Activated naive CD8-positive, alpha-beta T cell (primary cell): ENCODE measurements at regions not wholly inside any gene's neighbourhood (a gene's known extent, or its start where the extent isn't known, plus 50 kb on each side); places are given as distances from the start of the nearest gene placed in this dataset.
"Not testable (repeated sequence)": the region's sequence is repeated elsewhere in the genome, so short reads cannot be mapped to it uniquely, and the experiment has no call there.

Experiments
- H3K27ac Mint-ChIP-seq: one replicate; pipeline ENCODE4 v1.8.0; 2021; ENCODE audit warnings: mixed read lengths
- H3K27me3 Mint-ChIP-seq: one replicate; pipeline ENCODE4 v1.8.0; 2021; ENCODE audit warnings: mixed read lengths
- H3K36me3 Mint-ChIP-seq: one replicate; pipeline ENCODE4 v1.8.0; 2021; ENCODE audit warnings: mixed read lengths
- H3K4me1 Mint-ChIP-seq: one replicate; pipeline ENCODE4 v1.8.0; 2021; ENCODE audit warnings: low read depth, mixed read lengths
- H3K4me3 Mint-ChIP-seq: one replicate; pipeline ENCODE4 v1.8.0; 2021; ENCODE audit warnings: mild to moderate bottlenecking, mixed read lengths
- H3K9me3 Mint-ChIP-seq: one replicate; pipeline ENCODE4 v1.8.0; 2021; ENCODE audit warnings: low read depth, mixed read lengths

DNA sequence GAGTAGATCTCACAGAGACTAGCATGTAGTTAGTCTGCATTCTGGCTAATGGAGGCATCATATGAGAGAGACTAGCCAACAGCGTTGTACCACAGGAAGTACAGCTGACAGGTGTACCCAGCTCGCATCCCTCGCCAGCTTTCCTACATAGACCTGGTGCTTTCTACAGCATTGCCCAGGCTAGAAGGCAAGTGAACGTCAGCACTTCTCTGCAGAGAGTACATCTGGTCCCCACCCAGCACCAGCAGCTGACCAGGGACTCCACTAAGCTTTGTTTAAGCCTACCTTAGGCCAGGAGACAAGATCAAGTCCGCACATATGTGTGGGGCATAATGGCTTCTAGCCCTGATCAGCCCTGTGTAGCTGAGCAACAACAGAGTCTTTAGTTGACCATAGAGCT, 1692.9 kb downstream of the SPATA31A7 start:
- peaks cover 34% of the 10 kb centered on the region for H3K27me3 Mint-ChIP-seq
- not testable (repeated sequence) for H3K4me1 Mint-ChIP-seq, H3K27ac Mint-ChIP-seq, H3K9me3 Mint-ChIP-seq, H3K4me3 Mint-ChIP-seq, H3K36me3 Mint-ChIP-seq

DNA sequence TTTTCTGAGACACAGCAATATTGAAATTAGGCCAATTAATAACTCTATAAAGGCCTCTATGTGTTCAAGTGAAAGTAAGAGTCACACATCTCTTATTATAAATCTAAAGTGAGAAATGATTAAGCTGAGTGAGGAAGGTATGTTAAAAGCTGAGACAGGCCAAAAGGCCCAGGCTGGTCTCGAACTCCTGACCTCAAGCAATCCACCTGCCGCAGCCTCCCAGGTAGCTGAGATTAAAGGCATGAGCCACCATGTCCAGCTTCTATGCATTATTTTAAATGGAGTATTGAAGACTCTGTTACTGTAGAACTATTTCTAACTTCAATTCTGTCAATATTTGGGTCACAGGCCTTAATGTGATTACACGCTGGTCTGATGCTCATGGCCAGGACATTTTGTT, 1706.9 kb downstream of the SPATA31A7 start:
- not testable (repeated sequence) for H3K27ac Mint-ChIP-seq, H3K36me3 Mint-ChIP-seq, H3K27me3 Mint-ChIP-seq, H3K4me1 Mint-ChIP-seq, H3K4me3 Mint-ChIP-seq, H3K9me3 Mint-ChIP-seq

DNA sequence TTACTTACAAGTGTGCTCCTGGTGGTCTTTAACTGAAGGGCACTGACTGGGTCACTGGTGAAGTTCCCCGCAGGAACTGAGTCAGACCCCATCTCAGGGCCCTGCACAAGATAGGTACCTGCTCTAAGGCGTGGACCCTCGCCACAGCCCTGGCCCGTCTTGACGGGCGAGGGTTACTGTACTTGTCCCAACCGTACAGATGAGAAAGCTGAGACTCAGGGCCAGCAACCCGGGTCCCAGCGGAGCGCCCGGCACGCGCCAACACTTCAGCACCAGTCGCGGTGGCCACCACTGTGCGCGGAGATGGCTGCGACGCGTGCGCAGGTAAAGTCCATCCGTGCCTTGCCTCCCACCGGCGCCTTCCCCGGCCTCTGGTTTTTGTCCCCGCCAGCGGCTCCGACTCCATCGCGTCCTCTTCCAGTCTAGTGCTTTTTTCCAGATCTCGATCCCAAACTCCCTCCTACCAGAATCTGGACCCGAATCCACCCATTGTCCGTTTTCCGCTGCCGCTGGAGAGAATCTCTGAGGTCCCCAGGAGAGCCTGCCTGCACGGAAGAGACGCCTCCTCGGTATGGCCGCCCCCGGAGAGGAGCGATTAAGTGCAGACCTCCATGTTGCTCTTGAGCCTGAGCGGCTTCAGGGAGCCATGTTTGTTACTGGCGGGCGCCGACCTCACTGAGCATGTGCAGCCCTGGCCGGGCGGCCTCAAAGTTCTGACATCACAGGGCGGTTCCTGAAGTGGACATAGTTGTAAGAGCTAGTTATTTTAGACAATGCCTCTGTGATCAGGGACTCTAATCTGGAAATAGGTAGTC, 1707.8 kb downstream of the SPATA31A7 start:
- H3K27ac Mint-ChIP-seq, H3K4me1 Mint-ChIP-seq, H3K27me3 Mint-ChIP-seq, H3K36me3 Mint-ChIP-seq, H3K9me3 Mint-ChIP-seq: not testable (repeated sequence)
- peak overlapping the region; percentile 47 for H3K4me3 Mint-ChIP-seq

DNA sequence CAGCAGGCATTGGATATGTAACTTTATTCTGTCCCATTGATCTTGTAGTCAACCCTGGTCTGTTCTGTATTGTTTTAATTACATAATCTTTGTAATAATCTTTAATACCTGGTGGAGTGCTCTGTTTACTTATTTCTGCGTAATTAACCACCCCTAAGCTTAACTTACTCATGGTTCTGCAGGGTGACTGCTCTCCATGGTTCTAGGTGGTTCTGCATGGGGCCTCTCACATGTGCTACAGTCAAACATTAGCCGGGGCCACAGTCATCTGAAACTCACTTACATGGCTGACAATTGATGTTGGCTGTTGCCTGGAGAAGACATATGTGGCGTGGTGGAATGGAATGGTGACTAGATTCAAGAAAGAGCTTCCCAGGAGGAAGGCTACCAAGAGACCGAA, 1709.8 kb downstream of the SPATA31A7 start:
- H3K27ac Mint-ChIP-seq, H3K36me3 Mint-ChIP-seq, H3K4me3 Mint-ChIP-seq, H3K27me3 Mint-ChIP-seq, H3K9me3 Mint-ChIP-seq, H3K4me1 Mint-ChIP-seq: not testable (repeated sequence)

DNA sequence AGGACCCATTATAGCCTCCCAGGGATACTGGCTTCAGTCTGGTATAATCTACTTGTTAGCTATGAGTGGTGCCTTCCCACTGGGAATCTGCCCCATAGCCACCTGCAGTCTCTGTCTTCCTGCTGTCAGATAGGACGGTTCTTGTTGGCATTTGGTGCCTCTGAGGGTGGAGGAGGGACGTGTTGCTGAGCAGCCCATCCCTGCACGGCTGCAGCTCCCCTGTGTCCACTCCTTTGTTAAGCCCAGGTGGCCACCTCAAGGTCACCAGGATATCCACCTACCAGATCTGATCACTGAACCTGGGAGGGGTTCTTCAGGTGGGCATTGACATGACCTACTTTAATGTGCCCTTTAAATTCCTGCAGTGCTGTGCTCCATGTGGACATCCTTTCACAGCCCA, 1714.2 kb downstream of the SPATA31A7 start:
- H3K4me3 Mint-ChIP-seq, H3K4me1 Mint-ChIP-seq, H3K27me3 Mint-ChIP-seq, H3K27ac Mint-ChIP-seq, H3K36me3 Mint-ChIP-seq, H3K9me3 Mint-ChIP-seq: not testable (repeated sequence)

DNA sequence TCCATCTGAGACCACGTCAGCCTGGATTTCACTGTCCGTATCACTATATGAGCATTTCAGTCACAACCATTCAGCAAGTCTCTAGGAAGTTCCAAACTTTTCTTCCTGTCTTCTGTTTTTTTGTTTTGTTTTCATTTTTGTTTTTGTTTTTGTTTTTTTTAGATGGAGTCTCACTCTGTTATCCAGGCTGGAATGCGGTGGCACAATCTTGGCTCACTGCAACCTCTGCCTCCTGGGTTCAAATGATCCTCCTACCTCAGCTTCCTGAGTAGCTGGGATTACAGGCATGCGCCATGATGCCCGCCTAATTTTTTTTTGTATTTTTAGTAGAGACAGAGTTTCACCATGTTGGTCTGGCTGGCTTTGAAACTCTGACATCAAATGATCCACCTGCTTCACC, 1715.9 kb downstream of the SPATA31A7 start:
- H3K4me3 Mint-ChIP-seq, H3K27ac Mint-ChIP-seq, H3K36me3 Mint-ChIP-seq, H3K9me3 Mint-ChIP-seq, H3K4me1 Mint-ChIP-seq, H3K27me3 Mint-ChIP-seq: not testable (repeated sequence)

DNA sequence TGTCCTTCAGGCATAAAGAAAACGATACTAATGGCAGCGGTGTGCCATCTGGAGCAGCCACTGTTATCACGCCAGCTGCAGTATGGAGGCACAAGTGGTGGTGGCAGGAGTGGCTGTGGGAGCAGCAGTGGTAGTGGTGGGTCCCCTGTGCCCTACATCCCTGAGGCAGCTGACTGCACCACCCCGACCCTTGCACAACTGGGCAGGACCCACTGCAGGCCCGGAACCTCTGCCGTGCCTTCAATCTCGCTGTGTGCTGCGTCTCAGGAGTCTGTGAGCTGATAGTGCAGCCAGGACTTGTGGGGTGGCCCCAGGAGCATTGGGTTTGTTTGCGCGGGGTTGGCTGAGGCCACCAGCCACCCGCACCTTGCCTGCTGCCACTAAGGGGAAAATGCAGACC, 1718.0 kb downstream of the SPATA31A7 start:
- not testable (repeated sequence) for H3K36me3 Mint-ChIP-seq, H3K9me3 Mint-ChIP-seq, H3K4me3 Mint-ChIP-seq, H3K4me1 Mint-ChIP-seq, H3K27me3 Mint-ChIP-seq, H3K27ac Mint-ChIP-seq

DNA sequence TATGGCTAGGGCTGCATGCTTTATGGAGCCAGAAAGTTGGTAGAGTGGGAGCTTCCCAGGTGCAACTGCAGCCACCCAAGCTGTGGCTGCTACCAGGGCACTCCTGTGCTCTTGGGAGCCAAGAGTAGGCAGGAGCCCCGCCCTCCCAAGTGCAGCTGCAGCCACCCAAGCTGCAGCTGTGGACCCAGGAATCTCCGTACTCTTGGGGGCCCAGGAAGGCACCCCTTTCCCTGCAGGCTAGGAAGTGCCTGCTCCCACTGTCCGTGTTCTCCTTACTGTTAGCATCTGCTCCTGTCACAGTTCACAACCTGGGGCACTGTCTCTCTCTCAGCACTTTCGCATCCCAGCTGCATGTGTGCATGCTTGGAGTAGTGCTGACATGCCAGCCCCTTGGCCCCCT, 1718.4 kb downstream of the SPATA31A7 start:
- H3K4me3 Mint-ChIP-seq, H3K4me1 Mint-ChIP-seq, H3K36me3 Mint-ChIP-seq, H3K27ac Mint-ChIP-seq, H3K27me3 Mint-ChIP-seq, H3K9me3 Mint-ChIP-seq: not testable (repeated sequence)

DNA sequence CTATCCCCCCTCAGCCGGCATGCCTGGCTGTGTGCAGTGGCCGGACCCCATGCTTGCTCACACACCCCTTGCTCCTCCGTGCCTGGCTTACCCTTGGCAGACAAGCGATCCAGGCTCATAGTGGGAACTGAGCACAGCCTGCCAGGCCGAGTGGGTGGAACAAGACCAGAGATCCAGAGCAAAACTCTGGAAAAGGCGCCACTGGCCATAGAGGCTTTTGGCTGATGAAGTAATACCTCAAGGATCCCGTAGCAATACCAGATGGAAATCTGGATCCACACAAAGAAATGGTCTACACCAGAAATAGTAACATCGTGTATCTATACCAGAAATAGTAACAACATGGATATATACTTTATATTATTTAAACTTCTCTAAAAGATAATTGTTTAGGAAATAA, 1719.6 kb downstream of the SPATA31A7 start:
- H3K27me3 Mint-ChIP-seq, H3K4me1 Mint-ChIP-seq, H3K9me3 Mint-ChIP-seq, H3K4me3 Mint-ChIP-seq, H3K27ac Mint-ChIP-seq, H3K36me3 Mint-ChIP-seq: not testable (repeated sequence)

DNA sequence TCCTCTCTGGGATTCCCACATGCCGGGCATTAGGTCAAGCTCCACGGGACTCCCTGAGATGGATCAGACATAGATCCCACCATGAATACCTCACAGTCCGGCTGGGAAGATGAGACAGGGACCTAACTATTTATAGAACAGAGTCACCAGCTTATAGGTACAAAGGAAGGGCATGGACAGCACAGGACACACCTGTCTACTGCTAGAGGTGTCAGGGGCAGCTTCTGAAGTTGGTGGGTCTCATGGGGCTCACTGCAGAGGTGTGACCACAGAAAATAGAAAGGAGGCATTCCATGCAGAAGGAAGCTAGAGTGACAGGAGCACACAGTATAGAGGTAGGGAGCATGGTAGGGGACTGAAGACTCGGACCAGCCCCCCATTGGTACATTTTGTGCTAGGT, 1722.4 kb downstream of the SPATA31A7 start:
- not testable (repeated sequence) for H3K9me3 Mint-ChIP-seq, H3K27ac Mint-ChIP-seq, H3K4me1 Mint-ChIP-seq, H3K4me3 Mint-ChIP-seq, H3K36me3 Mint-ChIP-seq, H3K27me3 Mint-ChIP-seq

DNA sequence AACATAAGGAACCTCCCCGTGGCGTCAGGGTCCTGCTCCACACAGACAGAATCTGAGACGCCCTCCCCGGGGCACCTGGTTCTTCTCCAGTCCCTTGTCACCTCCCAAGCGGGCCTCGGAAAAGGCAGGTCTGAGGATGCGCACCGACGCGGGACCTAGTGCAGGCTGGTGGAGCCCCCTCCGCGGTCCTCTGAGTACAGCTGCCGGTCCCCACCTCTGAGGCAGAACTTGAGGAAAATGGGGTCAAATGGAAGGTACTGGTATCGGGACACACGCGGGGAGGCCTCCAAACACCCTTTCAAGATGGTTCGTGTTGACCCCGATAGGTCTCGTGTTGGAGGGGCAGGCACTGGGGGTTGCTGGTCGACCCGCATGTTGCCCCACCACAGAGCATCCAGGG, 1725.3 kb downstream of the SPATA31A7 start:
- not testable (repeated sequence) for H3K27me3 Mint-ChIP-seq, H3K4me1 Mint-ChIP-seq, H3K9me3 Mint-ChIP-seq, H3K4me3 Mint-ChIP-seq, H3K36me3 Mint-ChIP-seq, H3K27ac Mint-ChIP-seq

DNA sequence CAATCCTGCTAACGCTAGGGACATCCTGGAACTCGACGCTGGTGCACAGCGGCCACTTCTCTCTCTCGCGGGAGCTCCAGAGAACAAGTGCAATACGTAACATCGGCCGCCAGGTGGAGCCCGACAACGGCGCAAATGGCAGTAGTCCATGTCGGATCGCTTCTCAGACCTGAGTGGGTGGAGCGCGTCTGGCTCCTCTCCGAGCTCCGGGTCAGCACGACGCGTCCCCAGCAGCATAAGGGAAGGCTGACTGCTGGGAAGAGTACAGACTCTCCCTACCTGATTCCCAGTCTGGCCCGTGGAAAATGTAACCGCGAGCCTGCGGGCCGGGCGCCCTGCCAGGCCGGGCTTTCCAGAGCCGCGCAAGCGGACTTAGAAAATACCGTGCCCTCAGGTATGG, 1725.8 kb downstream of the SPATA31A7 start:
- H3K27ac Mint-ChIP-seq, H3K36me3 Mint-ChIP-seq, H3K4me1 Mint-ChIP-seq, H3K4me3 Mint-ChIP-seq, H3K27me3 Mint-ChIP-seq, H3K9me3 Mint-ChIP-seq: not testable (repeated sequence)

DNA sequence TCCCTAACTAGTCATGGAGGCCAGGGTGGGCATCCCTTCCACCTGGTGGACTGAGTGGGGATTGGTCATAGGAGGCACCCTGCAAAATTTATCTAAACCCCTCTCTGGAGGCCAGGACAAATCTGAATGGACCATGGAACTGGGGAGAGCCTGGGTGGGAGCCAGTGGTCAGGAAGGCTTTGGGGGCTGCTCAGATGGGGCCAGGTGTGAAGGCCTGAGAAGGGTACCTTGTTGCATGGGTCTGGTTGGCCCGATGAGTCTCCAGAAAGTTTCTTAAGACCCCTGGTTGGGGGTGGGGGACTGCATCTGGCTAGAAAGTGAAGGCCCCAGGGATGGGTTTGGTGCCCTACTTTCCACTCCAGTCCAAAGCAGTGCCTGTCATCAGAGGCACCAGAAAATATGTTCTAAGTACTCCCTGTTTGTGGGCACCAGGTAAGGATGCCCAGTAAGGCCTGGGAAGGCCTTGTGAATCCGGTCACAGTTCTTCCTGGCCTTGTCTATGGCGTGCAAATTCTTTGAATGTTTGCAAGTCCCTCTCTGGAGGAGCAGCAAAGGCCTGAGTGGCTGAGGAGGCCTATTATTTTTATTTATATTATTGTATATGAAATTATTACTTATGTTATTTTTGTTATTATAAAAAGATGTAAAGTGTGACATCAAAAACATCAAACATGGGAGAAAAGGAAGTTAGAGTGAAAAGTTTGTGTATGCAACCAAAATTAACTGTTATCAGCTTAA, 1729.0 kb downstream of the SPATA31A7 start:
- not testable (repeated sequence) for H3K27ac Mint-ChIP-seq, H3K4me1 Mint-ChIP-seq, H3K4me3 Mint-ChIP-seq, H3K36me3 Mint-ChIP-seq, H3K9me3 Mint-ChIP-seq, H3K27me3 Mint-ChIP-seq

DNA sequence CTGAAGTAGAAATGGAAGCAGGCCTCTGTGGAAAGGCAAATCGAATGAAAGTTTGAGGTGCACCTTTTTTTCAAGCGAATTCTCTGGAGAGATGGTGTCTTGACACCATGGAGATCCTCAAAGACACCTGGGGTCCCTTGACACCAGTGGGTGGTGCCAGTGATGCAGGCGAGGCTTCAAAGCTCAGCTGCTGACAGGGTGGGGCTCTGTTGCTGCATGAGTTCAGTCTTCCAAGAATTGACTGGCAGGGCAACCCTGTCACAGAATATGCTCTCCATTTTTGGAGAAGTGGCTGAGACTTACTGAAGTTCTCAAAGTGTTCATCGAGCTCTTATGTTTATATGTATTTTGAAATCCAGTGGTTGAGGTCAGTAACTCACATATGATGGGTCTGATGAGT, 1741.6 kb downstream of the SPATA31A7 start:
- H3K9me3 Mint-ChIP-seq, H3K4me3 Mint-ChIP-seq, H3K36me3 Mint-ChIP-seq, H3K27me3 Mint-ChIP-seq, H3K27ac Mint-ChIP-seq, H3K4me1 Mint-ChIP-seq: not testable (repeated sequence)

DNA sequence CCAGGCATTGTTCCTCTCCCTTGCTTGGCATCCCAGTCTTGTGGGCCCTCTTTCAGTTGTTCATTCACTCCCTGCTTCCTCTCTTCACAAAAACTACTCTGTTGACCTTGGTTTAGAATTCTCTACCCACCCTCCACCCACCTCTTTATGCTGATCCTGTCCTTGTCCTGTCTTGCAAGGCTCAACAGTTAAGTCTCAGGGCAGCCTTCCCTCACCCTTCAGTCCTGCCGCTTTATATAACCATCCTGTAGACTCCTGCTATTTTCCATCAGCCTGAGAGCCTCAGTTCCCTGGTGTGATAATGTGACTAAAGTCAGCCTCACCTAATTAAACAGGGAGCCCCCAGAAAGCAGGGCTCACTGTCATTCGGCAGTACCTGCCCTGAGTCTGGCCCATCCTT, 1763.0 kb downstream of the SPATA31A7 start:
- not testable (repeated sequence) for H3K27me3 Mint-ChIP-seq, H3K4me1 Mint-ChIP-seq, H3K27ac Mint-ChIP-seq, H3K9me3 Mint-ChIP-seq, H3K4me3 Mint-ChIP-seq, H3K36me3 Mint-ChIP-seq
